ENCODE measurements at regions not wholly inside any gene's neighbourhood (a gene's known extent, or its start where the extent isn't known, plus 50 kb on each side); places are given as distances from the start of the nearest gene placed in this dataset.

DNA sequence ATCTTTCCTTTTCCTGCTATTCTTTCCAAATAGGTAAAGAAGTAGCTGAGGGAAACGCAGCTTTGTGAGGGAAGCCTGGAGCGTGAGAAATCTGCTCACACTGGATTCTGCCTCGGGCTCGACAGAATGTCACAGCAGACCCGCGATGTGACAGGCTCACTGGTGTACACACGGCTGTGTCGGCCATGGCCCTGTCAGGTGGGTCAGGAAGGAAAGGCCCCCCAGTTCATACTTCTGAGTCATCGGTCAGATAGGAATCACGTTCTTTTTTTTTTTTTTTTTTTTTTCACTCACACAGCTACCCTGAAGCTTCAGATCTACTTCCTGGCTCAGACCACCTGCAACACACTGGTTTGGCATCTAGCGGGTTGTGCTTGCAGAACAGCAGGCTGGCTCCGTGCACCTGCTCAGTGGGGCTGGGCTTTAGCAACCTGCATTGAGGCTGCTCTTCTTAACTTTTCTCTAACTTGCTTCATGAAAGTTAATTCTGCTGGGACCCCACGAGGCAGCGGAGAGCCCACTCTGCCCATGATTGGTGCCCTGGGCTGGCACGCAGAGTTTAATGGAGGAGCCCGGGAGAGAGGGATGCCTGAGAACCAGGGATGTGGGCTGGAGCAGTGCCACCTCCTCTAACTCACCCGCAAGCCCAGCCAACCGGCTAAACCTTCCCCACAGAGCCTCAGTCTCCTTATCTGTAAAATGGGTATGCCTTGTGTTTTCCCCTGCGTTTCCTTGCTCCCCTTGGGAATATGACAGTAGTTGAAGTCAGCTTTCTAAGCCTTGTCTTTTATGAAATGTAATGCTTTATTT lies 61.5 kb upstream of the FNDC1 start:
- DNase-seq (peak; percentile 68), ATAC-seq (peak; percentile 27)
- Mint-ChIP-seq H3K27ac (peak overlapping the region; percentile 89), H3K36me3 (ENCODE audit: low read depth) (no peaks in the 10 kb centered on the region), H3K4me1 (peaks cover 74% of the 10 kb centered on the region), H3K4me3 (peak overlapping the region; percentile 66), H3K27me3 (no peaks in the 10 kb centered on the region), H3K9me3 (ENCODE audit: low read depth) (no peaks in the 10 kb centered on the region)
- CTCF ChIA-PET: interaction anchor here (0.7 to 16.1 kb wide), 19 partner anchors 9 to 134 kb away, joined by 3 to 413 read pairs (median 4); partner anchors contain the start of genes RSPH3 and TAGAP
- intact Hi-C loops (cut with DNase I, micrococcal nuclease): loop anchor here (2.0 to 5.0 kb wide), 4 partner anchors 27 to 385 kb away; partner anchors contain the start of gene EZR (in 1 of the 2)
- POLR2A ChIA-PET: interaction anchor here (0.6 to 2.0 kb wide), 10 partner anchors 8 to 615 kb away, joined by 3 to 6 read pairs (median 4); partner anchors contain the start of genes RSPH3 and TAGAP

DNA sequence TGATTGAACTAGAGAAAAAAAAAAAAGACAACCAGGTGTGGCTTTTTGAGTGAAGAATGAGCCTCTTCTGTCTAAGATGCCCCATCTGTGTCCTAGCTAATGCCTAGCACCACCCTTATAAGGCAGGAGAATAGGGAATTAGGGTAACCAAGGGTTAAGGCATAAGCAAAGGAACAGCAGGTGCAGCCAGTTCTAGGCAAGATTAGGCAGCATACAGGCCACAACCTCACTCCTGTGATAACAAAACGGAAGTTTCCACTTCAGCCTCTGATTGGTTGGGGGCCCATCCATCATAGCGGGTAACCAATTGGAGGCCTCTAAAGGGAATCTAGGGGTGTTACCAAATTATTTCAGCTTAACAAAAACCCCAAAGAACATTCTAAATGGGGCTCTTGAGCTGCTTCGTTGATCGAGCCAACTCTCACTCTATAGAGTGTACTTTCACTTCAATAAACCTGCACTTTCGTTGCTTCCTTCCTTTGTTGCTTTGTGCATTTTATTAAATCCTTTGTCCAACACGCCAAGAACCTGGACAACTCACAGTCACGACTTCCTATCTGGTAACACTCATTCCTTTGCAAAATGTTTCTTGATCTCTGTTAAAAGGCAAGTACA lies 61.9 kb upstream of the TAGAP start:
- H3K27me3 Mint-ChIP-seq: no peaks in the 10 kb centered on the region
- POLR2A ChIA-PET: interaction anchor here (0.6 to 2.0 kb wide), 8 partner anchors 12 to 616 kb away, joined by 3 to 6 read pairs (median 5); partner anchors contain the start of genes RSPH3 and TAGAP
- DNase-seq: peak; percentile 92

DNA sequence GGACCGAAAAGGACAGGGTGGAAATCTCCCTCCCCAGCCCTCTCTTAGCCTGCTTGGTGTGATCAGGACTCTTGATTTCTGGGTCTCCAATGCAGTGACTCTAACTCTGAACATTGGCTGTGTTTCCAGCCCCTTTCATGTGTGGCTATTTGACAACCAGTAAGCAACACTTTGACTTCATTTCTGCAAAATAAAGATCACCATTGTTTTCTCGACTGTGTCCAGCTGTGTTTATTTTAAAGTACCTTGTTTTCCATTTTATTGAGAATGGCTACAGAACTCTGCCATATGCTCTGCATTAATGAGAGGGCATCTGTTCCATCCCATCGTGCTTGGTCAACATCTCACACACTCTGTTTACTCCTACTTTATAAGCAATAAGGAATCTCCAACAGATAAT lies 60.9 kb upstream of the TAGAP start:
- Mint-ChIP-seq H3K36me3 (ENCODE audit: low read depth) (no peaks in the 10 kb centered on the region), H3K4me1 (peaks cover 80% of the 10 kb centered on the region), H3K27ac (peak overlapping the region; percentile 87), H3K9me3 (ENCODE audit: low read depth) (no peaks in the 10 kb centered on the region), H3K27me3 (no peaks in the 10 kb centered on the region), H3K4me3 (no peak overlapping the region)
- DNase-seq (no peak), ATAC-seq (no peak)
- POLR2A ChIA-PET: interaction anchor here (2.0 kb wide), 1 partner anchor 61 kb away, joined by 6 read pairs; the partner anchor contains the start of gene TAGAP
- CTCF ChIA-PET: interaction anchor here (0.7 to 16.1 kb wide), 12 partner anchors 8 to 202 kb away, joined by 3 to 413 read pairs (median 12); partner anchors contain the start of genes RSPH3 and TAGAP
- intact Hi-C loops (cut with DNase I, micrococcal nuclease): loop anchor here (1.0 to 5.0 kb wide), 6 partner anchors 29 to 452 kb away; partner anchors contain the start of gene EZR (in 1 of the 2)

More for the DNA sequence above, 61.9 kb upstream of the TAGAP start:
- CTCF ChIA-PET: interaction anchor here (1.0 to 16.1 kb wide), 16 partner anchors 8 to 133 kb away, joined by 3 to 413 read pairs (median 4); partner anchors contain the start of genes RSPH3 and TAGAP
- peak overlapping the region; percentile 66 for H3K4me3 Mint-ChIP-seq
- peaks cover 79% of the 10 kb centered on the region for H3K4me1 Mint-ChIP-seq
- no peaks in the 10 kb centered on the region for H3K36me3 Mint-ChIP-seq (ENCODE audit: low read depth)
- intact Hi-C loops (cut with DNase I, micrococcal nuclease): loop anchor here (1.0 to 5.0 kb wide), 6 partner anchors 28 to 453 kb away; partner anchors contain the start of gene EZR (in 1 of the 2)
- peak overlapping the region; percentile 89 for H3K27ac Mint-ChIP-seq
- no peaks in the 10 kb centered on the region for H3K9me3 Mint-ChIP-seq (ENCODE audit: low read depth)
- peak; percentile 86 for ATAC-seq

DNA sequence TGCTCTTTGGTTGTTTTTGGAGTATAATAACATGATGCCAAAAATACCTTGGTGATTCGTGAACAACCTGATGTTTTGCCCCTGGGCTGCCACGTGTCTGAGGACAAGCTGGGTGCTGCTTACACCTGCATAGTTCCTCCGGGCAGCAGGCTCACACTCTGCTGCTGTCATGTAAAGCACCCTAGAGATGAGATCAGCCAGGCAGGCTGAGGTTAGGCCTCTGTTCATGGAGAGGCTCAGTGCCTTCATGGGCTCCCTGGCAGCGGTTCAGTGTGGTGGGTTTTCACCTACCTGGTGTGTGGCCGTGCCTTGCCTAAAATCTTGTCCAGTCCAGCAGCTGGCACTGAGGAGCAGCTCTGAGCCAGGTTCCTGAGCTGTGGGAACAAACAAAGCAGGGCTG lies 60.1 kb upstream of the TAGAP start:
- Mint-ChIP-seq H3K36me3 (ENCODE audit: low read depth) (no peaks in the 10 kb centered on the region), H3K9me3 (ENCODE audit: low read depth) (no peaks in the 10 kb centered on the region), H3K4me3 (no peak overlapping the region), H3K27ac (peak overlapping the region; percentile 87), H3K27me3 (no peaks in the 10 kb centered on the region), H3K4me1 (peaks cover 80% of the 10 kb centered on the region)
- ChIA-PET POLR2A (interaction anchor here (0.5 to 2.1 kb wide), 3 partner anchors 48 to 575 kb away, joined by 3 to 9 read pairs (median 6); partner anchors contain the start of gene TAGAP), CTCF (interaction anchor here (0.6 to 16.1 kb wide), 17 partner anchors 9 to 459 kb away, joined by 3 to 413 read pairs (median 8); partner anchors contain the start of genes RSPH3 and TAGAP)
- ATAC-seq (no peak), DNase-seq (peak; percentile 47)
- intact Hi-C loops (cut with DNase I, micrococcal nuclease): loop anchor here (1.0 to 5.0 kb wide), 4 partner anchors 63 to 401 kb away; no protein-coding TSS in a partner anchor

DNA sequence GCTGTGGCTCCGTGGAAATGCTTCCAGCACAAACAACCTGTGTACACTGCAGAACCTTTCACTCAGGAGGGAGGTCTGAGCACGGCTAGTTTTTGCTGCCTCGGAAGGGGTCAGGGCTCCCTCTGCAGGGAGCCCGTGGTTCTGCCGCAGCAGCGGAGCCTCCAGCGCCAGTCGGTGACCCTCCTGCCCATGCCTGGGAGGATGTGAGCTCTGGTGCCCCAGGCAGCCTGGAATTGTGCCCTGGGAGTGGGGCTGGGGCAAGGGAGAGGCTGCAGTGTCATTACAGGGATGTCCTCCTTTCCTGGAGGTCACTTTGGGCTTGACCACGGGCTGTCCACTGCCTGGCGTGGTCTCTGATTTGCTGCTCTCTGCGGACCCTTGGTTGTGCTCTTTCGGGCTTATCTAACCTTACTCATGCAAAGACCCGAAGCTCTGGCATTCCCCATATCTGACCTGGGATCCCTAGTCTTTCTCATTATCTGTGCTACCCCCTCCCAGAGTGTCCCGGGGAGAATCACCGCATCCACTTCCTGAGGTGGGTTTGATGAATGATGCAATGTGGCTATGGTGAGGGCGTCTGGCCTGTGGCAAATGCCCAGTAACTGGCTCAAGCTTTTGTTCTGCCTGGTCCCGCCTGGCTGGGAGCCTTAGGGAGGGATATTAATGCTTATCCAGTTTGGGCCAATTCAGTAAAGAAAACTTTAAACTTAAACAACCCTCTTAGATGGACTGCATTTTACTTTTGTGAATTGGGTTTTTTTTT lies 59.6 kb upstream of the TAGAP start:
- CTCF ChIA-PET: interaction anchor here (0.5 to 16.1 kb wide), 25 partner anchors 10 to 634 kb away, joined by 3 to 413 read pairs (median 5); partner anchors contain the start of genes RSPH3 and TAGAP

DNA sequence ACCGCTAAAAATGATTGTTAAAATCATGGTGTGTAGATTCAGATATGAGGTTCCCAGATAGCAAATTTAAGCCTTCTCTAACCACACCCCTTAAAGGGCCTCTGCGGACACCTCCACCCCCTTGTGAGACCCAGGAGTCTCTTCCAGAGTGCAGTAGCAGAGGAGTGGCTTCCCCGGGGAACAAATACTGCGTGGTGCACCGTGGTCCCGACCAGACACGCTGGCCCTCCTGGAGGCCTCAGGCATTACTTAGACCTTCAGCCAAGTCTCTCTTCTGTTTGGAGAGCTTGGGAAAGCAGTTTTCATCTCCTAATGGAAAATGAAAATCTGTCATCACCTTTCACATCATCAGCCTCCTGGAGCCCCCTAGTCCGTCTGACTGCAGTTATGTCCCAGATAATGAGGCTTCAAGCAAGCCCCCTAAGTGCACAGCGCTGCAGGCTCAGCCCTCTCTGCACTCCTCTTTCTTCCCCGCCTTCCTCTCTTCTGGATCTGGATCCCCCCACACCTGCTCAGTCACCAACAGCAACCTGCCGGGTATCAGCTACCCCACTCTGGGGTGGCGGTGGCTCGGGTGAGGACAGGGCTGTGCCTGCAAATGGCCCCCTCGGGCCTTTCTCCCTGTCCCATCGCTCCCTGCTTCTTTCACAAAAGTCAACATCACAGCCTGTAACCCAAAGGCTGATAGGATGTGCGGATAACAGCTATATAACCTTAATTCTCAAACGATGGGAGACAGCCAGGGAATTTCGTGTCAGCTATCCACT lies 58.8 kb upstream of the TAGAP start:
- ATAC-seq: no peak
- Mint-ChIP-seq H3K4me3 (peak overlapping the region; percentile 10), H3K9me3 (ENCODE audit: low read depth) (no peaks in the 10 kb centered on the region)

More for the DNA sequence above, 59.6 kb upstream of the TAGAP start:
- H3K9me3 Mint-ChIP-seq (ENCODE audit: low read depth): no peaks in the 10 kb centered on the region
- peak overlapping the region; percentile 10 for H3K4me3 Mint-ChIP-seq
- DNase-seq (peak; percentile 89), ATAC-seq (peak; percentile 72)
- H3K4me1 Mint-ChIP-seq: peaks cover 79% of the 10 kb centered on the region
- H3K27me3 Mint-ChIP-seq: no peaks in the 10 kb centered on the region
- peak overlapping the region; percentile 87 for H3K27ac Mint-ChIP-seq
- POLR2A ChIA-PET: interaction anchor here (0.8 to 2.1 kb wide), 2 partner anchors 60 to 575 kb away, joined by 6 to 9 read pairs; partner anchors contain the start of gene TAGAP
- intact Hi-C loops (cut with DNase I, micrococcal nuclease): loop anchor here (1.0 kb wide), 3 partner anchors 62 to 400 kb away; no protein-coding TSS in a partner anchor
- H3K36me3 Mint-ChIP-seq (ENCODE audit: low read depth): no peaks in the 10 kb centered on the region

DNA sequence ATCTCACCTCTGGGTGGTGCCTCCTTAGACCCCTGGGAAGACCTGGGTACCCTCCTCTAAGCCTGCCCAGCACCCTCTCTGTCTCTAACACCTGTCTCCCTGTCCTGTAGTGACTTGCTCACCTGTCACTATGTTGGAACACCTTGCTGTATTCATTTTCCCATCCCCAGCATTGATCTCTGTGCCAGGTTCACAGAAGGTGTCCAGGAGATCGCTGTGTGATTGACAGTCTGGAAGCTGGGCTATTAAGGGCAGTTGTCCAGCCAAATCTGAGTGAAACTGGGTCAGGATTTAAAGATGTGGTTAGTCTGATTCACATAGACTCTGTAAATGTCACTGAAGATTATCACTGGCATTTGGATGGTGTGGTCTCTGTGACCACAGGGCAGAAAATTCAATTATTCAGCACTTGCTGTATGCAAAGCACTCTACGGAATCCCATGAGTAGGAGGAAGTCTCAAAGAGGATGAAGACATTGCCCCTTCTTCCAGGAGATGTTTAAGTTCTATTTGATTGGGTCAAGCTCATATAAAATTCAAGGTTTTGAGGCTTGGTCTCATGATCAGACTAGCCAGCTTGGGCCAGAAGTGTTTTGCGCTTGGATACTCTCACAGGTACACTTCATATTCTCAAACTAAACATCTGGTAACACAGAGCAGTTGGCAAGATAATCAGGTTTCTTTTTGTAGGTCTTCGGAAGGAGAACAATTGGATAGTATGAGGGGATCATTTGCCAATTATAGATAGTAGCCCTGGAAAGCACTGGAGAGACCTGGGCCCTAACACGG lies 57.8 kb upstream of the TAGAP start:
- intact Hi-C loops (cut with DNase I, micrococcal nuclease): no loop called here
- DNase-seq (no peak), ATAC-seq (no peak)
- H3K9me3 Mint-ChIP-seq (ENCODE audit: low read depth): no peaks in the 10 kb centered on the region
- ChIA-PET POLR2A (interaction anchor here (0.6 kb wide), 1 partner anchor 37 kb away, joined by 3 read pairs; no protein-coding TSS in a partner anchor), CTCF (interaction anchor here (0.6 to 16.1 kb wide), 10 partner anchors 7 to 122 kb away, joined by 3 to 413 read pairs (median 8); partner anchors contain the start of genes RSPH3 and TAGAP)
- H3K36me3 Mint-ChIP-seq (ENCODE audit: low read depth): no peaks in the 10 kb centered on the region
- no peak overlapping the region for H3K4me3 Mint-ChIP-seq
- no peak overlapping the region for H3K27ac Mint-ChIP-seq
- no peaks in the 10 kb centered on the region for H3K27me3 Mint-ChIP-seq
- peaks cover 81% of the 10 kb centered on the region for H3K4me1 Mint-ChIP-seq

More for the DNA sequence above, 58.8 kb upstream of the TAGAP start:
- Mint-ChIP-seq H3K27ac (peak overlapping the region; percentile 87), H3K36me3 (ENCODE audit: low read depth) (no peaks in the 10 kb centered on the region), H3K27me3 (no peaks in the 10 kb centered on the region), H3K4me1 (peaks cover 82% of the 10 kb centered on the region)
- no peak for DNase-seq
- CTCF ChIA-PET: interaction anchor here (0.6 to 16.1 kb wide), 23 partner anchors 11 to 234 kb away, joined by 3 to 413 read pairs (median 5); partner anchors contain the start of genes RSPH3 and TAGAP
- intact Hi-C loops (cut with DNase I, micrococcal nuclease): loop anchor here (1.0 kb wide), 3 partner anchors 61 to 399 kb away; no protein-coding TSS in a partner anchor
- POLR2A ChIA-PET: interaction anchor here (2.1 kb wide), 1 partner anchor 59 kb away, joined by 9 read pairs; the partner anchor contains the start of gene TAGAP

DNA sequence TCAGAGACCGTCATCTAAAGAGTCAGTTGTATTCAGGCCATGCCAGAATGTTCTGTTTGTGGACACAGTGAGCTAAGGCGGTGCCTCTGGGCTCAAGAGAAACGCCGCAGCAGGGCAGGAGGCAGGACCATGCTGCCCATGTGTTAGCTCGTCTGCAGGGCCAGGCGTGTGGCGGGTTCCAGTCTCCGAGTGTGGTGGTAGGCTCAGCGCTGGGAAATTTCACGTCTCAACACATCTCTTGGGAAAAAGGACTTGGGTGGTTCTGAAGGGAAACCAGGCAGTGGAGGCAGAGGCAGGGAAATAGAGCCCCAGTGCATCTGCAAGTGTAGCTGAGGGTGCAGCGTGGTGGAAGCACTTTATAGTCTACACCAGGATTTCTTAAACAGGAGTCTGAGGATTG lies 56.9 kb upstream of the TAGAP start:
- intact Hi-C loops (cut with DNase I, micrococcal nuclease): no loop called here
- no peaks in the 10 kb centered on the region for H3K36me3 Mint-ChIP-seq (ENCODE audit: low read depth)
- POLR2A ChIA-PET: no interaction called here
- ATAC-seq: no peak
- no peaks in the 10 kb centered on the region for H3K27me3 Mint-ChIP-seq
- no peaks in the 10 kb centered on the region for H3K9me3 Mint-ChIP-seq (ENCODE audit: low read depth)
- no peak overlapping the region for H3K4me3 Mint-ChIP-seq
- H3K27ac Mint-ChIP-seq: no peak overlapping the region
- H3K4me1 Mint-ChIP-seq: peaks cover 82% of the 10 kb centered on the region
- DNase-seq: no peak
- CTCF ChIA-PET: interaction anchor here (0.8 to 16.1 kb wide), 6 partner anchors 8 to 93 kb away, joined by 3 to 330 read pairs (median 7); partner anchors contain the start of gene TAGAP

Measured in activated CD4-positive, alpha-beta T cell treated with anti-CD3 and anti-CD28 coated beads for 36 hours (primary cell).